B cell (primary cell): ENCODE measurements at regions not wholly inside any gene's neighbourhood (a gene's known extent, or its start where the extent isn't known, plus 50 kb on each side); places are given as distances from the start of the nearest gene placed in this dataset.

ENCODE experiments used
- ATAC-seq: fragments of 200-7000 bp; cut with Tn5 transposase; one replicate; pipeline ENCODE4 v1.10.0; 2021; ENCODE audit warnings: low read depth, mild to moderate bottlenecking, moderate number of reproducible peaks, moderate library complexity
- CTCF ChIA-PET: fragments of 350-600 bp; sonication (Branson Sonifier 250); formaldehyde crosslinking; loops from one replicate; lab custom pipeline; 2021; ENCODE audit warnings: antibody characterized with exemption, inconsistent platforms; lab: Charles Lee
- POLR2A ChIA-PET: fragments of 350-600 bp; sonication (Branson Sonifier 250); formaldehyde crosslinking; loops from one replicate; lab custom pipeline; 2021; ENCODE audit warnings: antibody characterized with exemption; lab: Charles Lee
- DNase-seq: peaks from one replicate; pipeline ENCODE4 v3.0.0; 2013
- H2AFZ ChIP-seq: 2 replicates; pipeline ENCODE4 v1.6.1; 2012; ENCODE audit warnings: mild to moderate bottlenecking, low read depth, low read length; ENCODE audit not compliant: insufficient read depth, poor library complexity, severe bottlenecking
- H3K27ac ChIP-seq, 2 donors: 1 replicate in 1 of 2; 2 replicates in 1 of 2; pipeline ENCODE4 v1.5.1; 2012 to 2013; ENCODE audit warnings: low read length in 2 of 2, mild to moderate bottlenecking in 2 of 2, moderate library complexity in 1 of 2
- H3K27me3 ChIP-seq, 4 experiments: fragments of 200-600 bp in 1 of 4; sonication (generic) in 1 of 4; replicated peaks in 1 of 4; 1 replicate in 2 of 4; 2 replicates in 2 of 4; pipeline versions ENCODE4 v1.6.1 to v1.7.0; 2013 to 2016; ENCODE audit warnings: low read length in 3 of 4, mild to moderate bottlenecking in 2 of 4, mixed read lengths in 1 of 4, moderate library complexity in 1 of 4; ENCODE audit not compliant: insufficient read depth in 4 of 4, control insufficient read depth in 3 of 4; ENCODE audit errors: control extremely low read depth in 1 of 4
- H3K36me3 ChIP-seq, 2 experiments: replicated peaks in 1 of 2; 1 replicate in 1 of 2; 2 replicates in 1 of 2; pipeline versions ENCODE4 v1.6.1 to v1.7.1; 2013; ENCODE audit warnings: low read length in 1 of 2; ENCODE audit not compliant: insufficient read depth in 2 of 2, control insufficient read depth in 1 of 2; ENCODE audit errors: control extremely low read depth in 1 of 2, extremely low read depth in 1 of 2
- H3K4me1 ChIP-seq, 2 donors: fragments of 200-600 bp in 1 of 2; sonication (generic) in 1 of 2; 1 replicate in 1 of 2; 2 replicates in 1 of 2; pipeline versions ENCODE4 v1.5.1 to v1.6.1; 2013 to 2017; ENCODE audit warnings: low read length in 2 of 2; ENCODE audit not compliant: control insufficient read depth in 2 of 2, insufficient read depth in 2 of 2
- H3K4me2 ChIP-seq: replicated peaks from 2 replicates; pipeline ENCODE3; 2012; ENCODE audit warnings: mild to moderate bottlenecking, low read depth, low read length; ENCODE audit not compliant: poor library complexity, severe bottlenecking
- H3K4me3 ChIP-seq, 5 experiments: fragments of 200-600 bp in 1 of 5; sonication (generic) in 1 of 5; 1 replicate in 3 of 5; 2 replicates in 2 of 5; pipeline versions ENCODE4 v1.5.1 to v1.7.0; 2011 to 2016; ENCODE audit warnings: low read length in 4 of 5, mild to moderate bottlenecking in 4 of 5, low read depth in 2 of 5, control low read depth in 1 of 5, moderate library complexity in 1 of 5; ENCODE audit not compliant: insufficient read depth in 1 of 5; ENCODE audit errors: control extremely low read depth in 1 of 5, extremely low read depth in 1 of 5
- H3K79me2 ChIP-seq: fragments of 200-600 bp; sonication (generic); one replicate; pipeline ENCODE4 v1.6.0; 2016; ENCODE audit warnings: low read length; ENCODE audit not compliant: control insufficient read depth, insufficient read depth
- H3K9ac ChIP-seq: fragments of 200-600 bp; sonication (generic); 2 replicates; pipeline ENCODE4 v1.6.1; 2017; ENCODE audit warnings: mild to moderate bottlenecking, low read length, moderate library complexity
- H3K9me3 ChIP-seq, 3 donors: one replicate each; pipeline versions ENCODE4 v1.6.1 to v1.7.1; 2013; ENCODE audit warnings: low read length in 2 of 3; ENCODE audit not compliant: control insufficient read depth in 2 of 3, insufficient read depth in 1 of 3; ENCODE audit errors: control extremely low read depth in 1 of 3
- H4K20me1 ChIP-seq: 2 replicates; pipeline ENCODE4 v1.6.0; 2012; ENCODE audit warnings: mild to moderate bottlenecking, low read length; ENCODE audit not compliant: insufficient read depth, control insufficient read depth, poor library complexity, severe bottlenecking
- H3K27ac Mint-ChIP-seq: one replicate; pipeline ENCODE4 v1.8.0; 2021; ENCODE audit warnings: mixed read lengths
- H3K27me3 Mint-ChIP-seq: one replicate; pipeline ENCODE4 v1.8.0; 2021; ENCODE audit warnings: mixed read lengths
- H3K4me1 Mint-ChIP-seq: one replicate; pipeline ENCODE4 v1.8.0; 2021; ENCODE audit warnings: mixed read lengths
- H3K4me3 Mint-ChIP-seq: one replicate; pipeline ENCODE4 v1.8.0; 2021; ENCODE audit warnings: mixed read lengths
- H3K9me3 Mint-ChIP-seq: one replicate; pipeline ENCODE4 v1.8.0; 2022; ENCODE audit warnings: mixed read lengths; ENCODE audit not compliant: insufficient read depth
- EZH2 ChIP-seq: IDR thresholded peaks from 2 replicates; pipeline ENCODE4 v1.6.1; 2012; ENCODE audit warnings: borderline replicate concordance, low read depth, mild to moderate bottlenecking, moderate library complexity, low read length; ENCODE audit not compliant: insufficient read depth, poor library complexity, severe bottlenecking
- WGBS: methylation state at CpG from one replicate; pipeline ENCODE4 v1.1.5; 2013; ENCODE audit warnings: missing lambda C conversion rate; ENCODE audit not compliant: insufficient coverage; 5-methylcytosine and 5-hydroxymethylcytosine counted together
- intact Hi-C: fragments of 100-400 bp; cut with micrococcal nuclease; formaldehyde crosslinking; loops from one replicate; pipeline ENCODE4 v1.10.0; 2022
- TF ChIP-seq, protein P1 (sequence below): fragments of 200-600 bp; IDR thresholded peaks from one replicate; pipeline ENCODE4 v1.8.0; 2022; ENCODE audit warnings: antibody characterized with exemption, mild to moderate bottlenecking

- TF ChIP-seq EZH2: no peak
- TF ChIP-seq, protein P1, sequence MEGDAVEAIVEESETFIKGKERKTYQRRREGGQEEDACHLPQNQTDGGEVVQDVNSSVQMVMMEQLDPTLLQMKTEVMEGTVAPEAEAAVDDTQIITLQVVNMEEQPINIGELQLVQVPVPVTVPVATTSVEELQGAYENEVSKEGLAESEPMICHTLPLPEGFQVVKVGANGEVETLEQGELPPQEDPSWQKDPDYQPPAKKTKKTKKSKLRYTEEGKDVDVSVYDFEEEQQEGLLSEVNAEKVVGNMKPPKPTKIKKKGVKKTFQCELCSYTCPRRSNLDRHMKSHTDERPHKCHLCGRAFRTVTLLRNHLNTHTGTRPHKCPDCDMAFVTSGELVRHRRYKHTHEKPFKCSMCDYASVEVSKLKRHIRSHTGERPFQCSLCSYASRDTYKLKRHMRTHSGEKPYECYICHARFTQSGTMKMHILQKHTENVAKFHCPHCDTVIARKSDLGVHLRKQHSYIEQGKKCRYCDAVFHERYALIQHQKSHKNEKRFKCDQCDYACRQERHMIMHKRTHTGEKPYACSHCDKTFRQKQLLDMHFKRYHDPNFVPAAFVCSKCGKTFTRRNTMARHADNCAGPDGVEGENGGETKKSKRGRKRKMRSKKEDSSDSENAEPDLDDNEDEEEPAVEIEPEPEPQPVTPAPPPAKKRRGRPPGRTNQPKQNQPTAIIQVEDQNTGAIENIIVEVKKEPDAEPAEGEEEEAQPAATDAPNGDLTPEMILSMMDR: no peak
- H3K79me2 ChIP-seq: no peaks in the 10 kb centered on the region
- intact Hi-C loops: no loop called here
- no peak overlapping the region for H3K27ac Mint-ChIP-seq
- H3K27me3 ChIP-seq: no peaks in the 10 kb centered on the region
- CTCF ChIA-PET: no interaction called here
- H4K20me1 ChIP-seq: no peaks in the 10 kb centered on the region
- POLR2A ChIA-PET: no interaction called here
- ATAC-seq: no peak
- H3K9me3 ChIP-seq: peaks cover 0 to 3% (median 0%) of the 10 kb centered on the region in 3 donors
- H3K27ac ChIP-seq: no peak overlapping the region
- H3K9me3 Mint-ChIP-seq: peaks cover 6% of the 10 kb centered on the region
- no peak for DNase-seq
- H2AFZ ChIP-seq: no peak overlapping the region
- H3K36me3 ChIP-seq: no peaks in the 10 kb centered on the region
- H3K4me1 Mint-ChIP-seq: no peaks in the 10 kb centered on the region
- no peak overlapping the region for H3K9ac ChIP-seq
- H3K4me3 ChIP-seq: no peak overlapping the region
- no peaks in the 10 kb centered on the region for H3K4me1 ChIP-seq
- no peak overlapping the region for H3K4me2 ChIP-seq
- no peak overlapping the region for H3K4me3 Mint-ChIP-seq
- peaks cover 25% of the 10 kb centered on the region for H3K27me3 Mint-ChIP-seq
These were observed 113.3 kb upstream of the GRAMD2B start for GRCh38 chr5:126309860-126310259.

DNA sequence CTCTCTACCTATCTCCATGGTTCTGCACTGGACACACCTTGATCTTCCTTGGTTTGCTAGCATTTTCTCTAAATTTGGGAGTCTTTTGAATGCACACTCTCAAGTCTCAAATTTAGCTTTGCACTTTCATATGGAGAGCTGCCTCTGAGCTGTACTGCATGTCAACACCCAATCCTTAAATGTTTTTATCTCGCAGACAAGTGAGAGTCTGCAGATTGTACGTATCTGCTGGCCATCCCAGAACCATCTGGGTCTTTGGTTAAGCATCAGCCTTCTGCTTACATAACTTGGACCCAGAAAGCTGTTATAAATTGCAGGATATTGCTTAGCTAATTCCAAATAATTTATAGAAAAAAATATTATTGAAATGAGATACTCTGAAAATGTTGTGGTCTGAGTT, 111.4 kb upstream of the GRAMD2B start:
- Histone ChIP-seq H3K36me3 (no peaks in the 10 kb centered on the region), H3K4me2 (no peak overlapping the region), H3K79me2 (no peaks in the 10 kb centered on the region), H3K27ac (no peak overlapping the region), H3K27me3 (no peaks in the 10 kb centered on the region), H3K4me3 (no peak overlapping the region), H4K20me1 (no peaks in the 10 kb centered on the region), H3K9me3 (peaks cover 0 to 3% (median 0%) of the 10 kb centered on the region in 3 donors), H3K4me1 (no peaks in the 10 kb centered on the region), H2AFZ (no peak overlapping the region), H3K9ac (no peak overlapping the region)
- POLR2A ChIA-PET: no interaction called here
- no peak for DNase-seq
- 100% methylated on average over 1 of the region's 2 CpGs for WGBS
- no peaks in the 10 kb centered on the region for H3K4me1 Mint-ChIP-seq
- CTCF ChIA-PET: interaction anchor here (1.3 kb wide), 1 partner anchor 27 kb away, joined by 3 read pairs; no protein-coding TSS in a partner anchor
- no peak overlapping the region for H3K27ac Mint-ChIP-seq
- no peak overlapping the region for H3K4me3 Mint-ChIP-seq
- H3K9me3 Mint-ChIP-seq: peaks cover 4% of the 10 kb centered on the region
- intact Hi-C loops: no loop called here
- ATAC-seq: no peak
- TF ChIP-seq, protein P1: no peak
- no peak for TF ChIP-seq EZH2
- H3K27me3 Mint-ChIP-seq: peaks cover 29% of the 10 kb centered on the region
